SU-DHL-6 (cell line): ENCODE measurements at regions not wholly inside any gene's neighbourhood (a gene's known extent, or its start where the extent isn't known, plus 50 kb on each side); places are given as distances from the start of the nearest gene placed in this dataset.

ENCODE experiments used
- H2AFZ ChIP-seq: fragments of 200-600 bp; sonication (generic); 2 replicates; pipeline ENCODE4 v1.6.1; 2014; ENCODE audit warnings: low read depth, mild to moderate bottlenecking, moderate library complexity, mixed read lengths, antibody characterized with exemption, low read length; ENCODE audit not compliant: severe bottlenecking
- H3F3A ChIP-seq: fragments of 200-600 bp; shearing (Covaris generic); 2 replicates; pipeline ENCODE4 v1.6.0; 2016; ENCODE audit warnings: antibody characterized with exemption, mild to moderate bottlenecking; ENCODE audit not compliant: insufficient read depth
- H3K27ac ChIP-seq: fragments of 200-600 bp; sonication (generic); 2 replicates; pipeline ENCODE4 v1.5.1; 2016; ENCODE audit warnings: low read depth, mild to moderate bottlenecking, low read length, moderate library complexity, mixed read lengths
- H3K27me3 ChIP-seq: fragments of 200-600 bp; sonication (generic), shearing (Covaris generic); 2 replicates; pipeline ENCODE4 v1.6.0; 2014; ENCODE audit warnings: mild to moderate bottlenecking, low read length
- H3K36me3 ChIP-seq: fragments of 200-600 bp; sonication (generic); 2 replicates; pipeline ENCODE4 v1.6.1; 2014; ENCODE audit warnings: mild to moderate bottlenecking, low read length, mixed read lengths
- H3K4me2 ChIP-seq: fragments of 300-600, 200-600 bp; shearing (Covaris generic), sonication (generic); 2 replicates; pipeline ENCODE4 v1.6.0; 2014; ENCODE audit warnings: low read length, low read depth, mild to moderate bottlenecking; ENCODE audit not compliant: poor library complexity, severe bottlenecking
- H3K4me3 ChIP-seq: fragments of 200-600 bp; sonication (generic); 2 replicates; pipeline ENCODE4 v1.5.1; 2014; ENCODE audit warnings: antibody characterized with exemption, low read length, mild to moderate bottlenecking, mixed read lengths; ENCODE audit not compliant: insufficient read depth, poor library complexity, severe bottlenecking
- H3K79me2 ChIP-seq: fragments of 200-600 bp; sonication (generic); 2 replicates; pipeline ENCODE4 v1.6.1; 2014; ENCODE audit warnings: mild to moderate bottlenecking, low read length, moderate library complexity; ENCODE audit not compliant: insufficient read depth
- H3K9ac ChIP-seq: fragments of 200-600 bp; sonication (generic); 2 replicates; pipeline ENCODE4 v1.7.0; 2014; ENCODE audit warnings: mild to moderate bottlenecking, low read length
- H3K9me2 ChIP-seq: fragments of 200-600 bp; sonication (generic); replicated peaks from 2 replicates; pipeline ENCODE4 v1.6.1; 2014; ENCODE audit warnings: low read length; ENCODE audit not compliant: insufficient read depth
- H3K9me3 ChIP-seq: fragments of 200-600 bp; sonication (generic); 2 replicates; pipeline ENCODE4 v1.6.1; 2014; ENCODE audit warnings: low read length, mixed read lengths; ENCODE audit not compliant: insufficient read depth
- H4K20me1 ChIP-seq: fragments of 200-600 bp; sonication (generic); 2 replicates; pipeline ENCODE4 v1.6.1; 2014; ENCODE audit warnings: low read depth, mild to moderate bottlenecking, antibody characterized with exemption, low read length, moderate library complexity, mixed read lengths
- EZH2phosphoT487 ChIP-seq: fragments of 200-600 bp; sonication (generic), shearing (Covaris generic); conservative IDR thresholded peaks from 2 replicates; pipeline ENCODE4 v1.6.1; 2018; ENCODE audit warnings: mild to moderate bottlenecking, antibody characterized with exemption, low read length, moderate library complexity, mixed read lengths
- TF ChIP-seq, protein P1 (sequence below): fragments of 200-600 bp; sonication (generic); IDR thresholded peaks from one replicate; pipeline ENCODE4 v1.5.1; 2017; ENCODE audit warnings: antibody characterized with exemption, mild to moderate bottlenecking, low read length, moderate library complexity; ENCODE audit not compliant: insufficient read depth, poor library complexity, severe bottlenecking

DNA sequence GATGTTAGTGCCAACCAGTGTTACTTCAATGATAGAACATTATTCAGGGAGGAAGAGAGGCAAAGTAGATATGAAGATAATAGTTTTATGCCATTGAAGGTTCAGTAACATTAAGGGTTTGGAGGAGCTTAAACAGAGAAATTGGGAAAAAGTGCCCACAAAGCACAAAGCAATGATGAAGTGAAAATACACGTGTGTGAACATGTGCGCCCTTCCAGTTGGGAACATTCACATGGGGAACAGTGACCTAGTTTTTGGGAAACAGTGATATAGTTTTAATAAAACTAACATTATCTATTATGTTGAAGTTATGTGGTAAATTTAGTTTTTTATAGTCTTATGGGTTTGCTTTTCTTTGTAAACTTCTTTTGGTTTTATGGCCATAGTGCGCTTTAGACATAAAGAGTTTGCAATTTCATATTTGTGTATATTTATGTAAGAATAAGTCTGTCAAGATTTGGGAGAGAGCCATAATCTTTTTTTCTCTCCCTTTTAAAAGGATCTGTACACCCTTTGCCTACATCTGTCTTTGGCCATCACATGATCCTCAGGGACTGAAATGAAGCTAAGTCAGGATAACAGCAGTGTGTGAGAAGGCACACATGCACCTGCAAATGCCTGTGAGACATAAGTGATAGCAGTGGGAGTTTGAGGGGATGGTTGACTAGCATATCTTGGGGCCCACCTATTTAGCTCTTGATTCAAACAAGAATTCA, 450.3 kb upstream of the THRB start:
- Histone ChIP-seq H3K9me3 (no peaks in the 10 kb centered on the region), H3K9ac (no peak overlapping the region), H3K4me2 (no peak overlapping the region), H2AFZ (no peak overlapping the region), H3K27ac (no peak overlapping the region), H4K20me1 (no peaks in the 10 kb centered on the region), H3K36me3 (no peaks in the 10 kb centered on the region), H3K4me3 (no peak overlapping the region), H3K9me2 (no peaks in the 10 kb centered on the region), H3K79me2 (no peaks in the 10 kb centered on the region), H3K27me3 (no peaks in the 10 kb centered on the region), H3F3A (no peaks in the 10 kb centered on the region)
- no peak for TF ChIP-seq EZH2phosphoT487
- TF ChIP-seq, protein P1, sequence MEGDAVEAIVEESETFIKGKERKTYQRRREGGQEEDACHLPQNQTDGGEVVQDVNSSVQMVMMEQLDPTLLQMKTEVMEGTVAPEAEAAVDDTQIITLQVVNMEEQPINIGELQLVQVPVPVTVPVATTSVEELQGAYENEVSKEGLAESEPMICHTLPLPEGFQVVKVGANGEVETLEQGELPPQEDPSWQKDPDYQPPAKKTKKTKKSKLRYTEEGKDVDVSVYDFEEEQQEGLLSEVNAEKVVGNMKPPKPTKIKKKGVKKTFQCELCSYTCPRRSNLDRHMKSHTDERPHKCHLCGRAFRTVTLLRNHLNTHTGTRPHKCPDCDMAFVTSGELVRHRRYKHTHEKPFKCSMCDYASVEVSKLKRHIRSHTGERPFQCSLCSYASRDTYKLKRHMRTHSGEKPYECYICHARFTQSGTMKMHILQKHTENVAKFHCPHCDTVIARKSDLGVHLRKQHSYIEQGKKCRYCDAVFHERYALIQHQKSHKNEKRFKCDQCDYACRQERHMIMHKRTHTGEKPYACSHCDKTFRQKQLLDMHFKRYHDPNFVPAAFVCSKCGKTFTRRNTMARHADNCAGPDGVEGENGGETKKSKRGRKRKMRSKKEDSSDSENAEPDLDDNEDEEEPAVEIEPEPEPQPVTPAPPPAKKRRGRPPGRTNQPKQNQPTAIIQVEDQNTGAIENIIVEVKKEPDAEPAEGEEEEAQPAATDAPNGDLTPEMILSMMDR = no peak

DNA sequence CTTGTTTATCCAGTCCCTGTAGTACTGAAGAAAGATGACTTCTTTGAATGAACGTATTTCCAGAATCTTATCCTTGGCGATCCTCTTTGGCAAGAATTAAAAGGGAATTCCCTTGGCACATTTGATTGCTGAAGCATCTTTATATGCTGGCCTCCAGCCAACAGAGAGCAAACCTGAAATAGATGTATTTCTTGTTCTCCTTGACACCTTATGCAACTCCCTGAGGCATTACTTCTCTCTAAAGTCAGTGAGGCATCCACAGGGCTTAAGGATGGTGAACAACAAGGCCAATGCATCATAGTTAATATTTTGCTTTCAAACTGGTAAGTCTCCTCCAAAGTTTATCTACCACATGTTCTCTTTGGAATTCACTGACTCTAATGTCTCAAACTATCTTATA, 450.9 kb upstream of the THRB start:
- no peak overlapping the region for H2AFZ ChIP-seq
- no peaks in the 10 kb centered on the region for H3K27me3 ChIP-seq
- TF ChIP-seq, protein P1 = no peak
- no peak for TF ChIP-seq EZH2phosphoT487
- H3F3A ChIP-seq = no peaks in the 10 kb centered on the region
- no peak overlapping the region for H3K9ac ChIP-seq
- no peak overlapping the region for H3K4me3 ChIP-seq
- no peaks in the 10 kb centered on the region for H3K9me2 ChIP-seq
- H3K27ac ChIP-seq = no peak overlapping the region
- no peaks in the 10 kb centered on the region for H3K79me2 ChIP-seq
- no peaks in the 10 kb centered on the region for H3K9me3 ChIP-seq
- no peaks in the 10 kb centered on the region for H4K20me1 ChIP-seq
- no peak overlapping the region for H3K4me2 ChIP-seq
- H3K36me3 ChIP-seq = no peaks in the 10 kb centered on the region

DNA sequence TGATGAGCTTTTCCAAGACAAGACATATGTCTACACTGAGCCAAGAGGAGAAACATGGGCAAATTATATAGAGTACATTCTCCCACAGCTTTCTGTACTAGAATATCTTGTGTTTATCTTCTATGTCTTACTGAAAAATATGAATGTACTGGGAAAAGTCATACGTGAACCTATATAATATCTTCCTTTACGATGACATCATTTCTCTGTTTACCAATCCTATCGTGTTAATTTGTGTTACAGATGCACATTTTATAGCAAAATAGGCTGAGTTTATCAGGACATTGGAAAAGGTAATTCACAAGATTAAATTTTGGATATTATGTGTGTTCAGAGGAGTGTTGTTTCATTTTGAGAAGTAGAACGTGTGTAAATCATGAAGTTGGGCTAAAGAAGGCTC, 452.5 kb upstream of the THRB start:
- H3K36me3 ChIP-seq = no peaks in the 10 kb centered on the region
- H3K9ac ChIP-seq = no peak overlapping the region
- H3K4me2 ChIP-seq = no peak overlapping the region
- H3K9me2 ChIP-seq = no peaks in the 10 kb centered on the region
- H3F3A ChIP-seq = no peaks in the 10 kb centered on the region
- no peak overlapping the region for H3K4me3 ChIP-seq
- H3K27ac ChIP-seq = no peak overlapping the region
- H3K27me3 ChIP-seq = no peaks in the 10 kb centered on the region
- H2AFZ ChIP-seq = no peak overlapping the region
- no peaks in the 10 kb centered on the region for H4K20me1 ChIP-seq
- TF ChIP-seq EZH2phosphoT487 = no peak
- TF ChIP-seq, protein P1 = no peak
- H3K79me2 ChIP-seq = no peaks in the 10 kb centered on the region
- no peaks in the 10 kb centered on the region for H3K9me3 ChIP-seq
